Neural crest cell (in vitro differentiated cells): ENCODE measurements at regions not wholly inside any gene's neighbourhood (a gene's known extent, or its start where the extent isn't known, plus 50 kb on each side); places are given as distances from the start of the nearest gene placed in this dataset.

Source experiments
- DNase-seq: peaks from one replicate; pipeline ENCODE4 v3.0.0; 2021; ENCODE audit warnings: low read depth, mixed read lengths, low spot score
- H3K27ac Mint-ChIP-seq: one replicate; pipeline ENCODE4 v1.8.0; 2021; ENCODE audit warnings: mild to moderate bottlenecking, mixed read lengths; ENCODE audit not compliant: unreplicated experiment
- H3K27me3 Mint-ChIP-seq: 2 replicates; pipeline ENCODE4 v1.8.0; 2021; ENCODE audit warnings: low read depth, mild to moderate bottlenecking, mixed read lengths
- H3K36me3 Mint-ChIP-seq: 2 replicates; pipeline ENCODE4 v1.8.0; 2021; ENCODE audit warnings: low read depth, mild to moderate bottlenecking, mixed read lengths
- H3K4me1 Mint-ChIP-seq: 2 replicates; pipeline ENCODE4 v1.8.0; 2021; ENCODE audit warnings: mixed read lengths
- H3K4me3 Mint-ChIP-seq: one replicate; pipeline ENCODE4 v1.8.0; 2021; ENCODE audit warnings: mild to moderate bottlenecking, mixed read lengths
- H3K9me3 Mint-ChIP-seq: 2 replicates; pipeline ENCODE4 v1.8.0; 2021; ENCODE audit warnings: mixed read lengths
- TF ChIP-seq, protein P1 (sequence below): fragments of 200-600 bp; sonication (generic); conservative IDR thresholded peaks from 2 replicates; pipeline ENCODE4 v1.5.0; 2021; ENCODE audit warnings: antibody characterized with exemption, mild to moderate bottlenecking

DNA sequence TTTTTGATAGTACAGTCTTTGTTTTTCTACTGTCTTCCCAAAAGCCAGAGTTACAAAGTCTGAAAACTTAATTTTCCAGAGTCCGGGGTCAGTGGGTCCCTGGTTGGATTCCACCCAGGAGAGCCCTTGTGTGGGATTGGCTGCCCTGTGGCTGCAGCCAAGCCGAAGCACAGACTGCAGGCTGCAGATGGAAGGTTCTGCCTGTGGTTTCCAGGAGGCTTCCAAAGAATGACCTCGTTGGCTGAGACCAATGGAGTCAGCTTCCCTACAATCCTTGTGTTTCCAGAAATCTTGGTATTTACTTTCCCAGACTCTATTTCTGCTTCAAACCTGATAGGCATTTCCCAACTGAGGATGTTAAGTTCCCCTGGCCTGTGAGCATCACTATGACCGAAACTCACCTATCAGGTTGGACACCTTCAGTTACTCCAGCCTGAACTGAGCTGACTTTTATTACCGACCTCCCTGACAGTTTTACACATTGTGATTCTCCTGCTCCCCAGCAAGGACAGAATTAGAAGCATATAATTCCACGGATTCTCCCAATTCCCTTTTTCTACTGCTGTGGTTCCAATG, 117.5 kb upstream of the CCDC68 start:
- no peak overlapping the region for H3K4me3 Mint-ChIP-seq
- peaks cover 17% of the 10 kb centered on the region for H3K4me1 Mint-ChIP-seq
- H3K36me3 Mint-ChIP-seq: no peaks in the 10 kb centered on the region

DNA sequence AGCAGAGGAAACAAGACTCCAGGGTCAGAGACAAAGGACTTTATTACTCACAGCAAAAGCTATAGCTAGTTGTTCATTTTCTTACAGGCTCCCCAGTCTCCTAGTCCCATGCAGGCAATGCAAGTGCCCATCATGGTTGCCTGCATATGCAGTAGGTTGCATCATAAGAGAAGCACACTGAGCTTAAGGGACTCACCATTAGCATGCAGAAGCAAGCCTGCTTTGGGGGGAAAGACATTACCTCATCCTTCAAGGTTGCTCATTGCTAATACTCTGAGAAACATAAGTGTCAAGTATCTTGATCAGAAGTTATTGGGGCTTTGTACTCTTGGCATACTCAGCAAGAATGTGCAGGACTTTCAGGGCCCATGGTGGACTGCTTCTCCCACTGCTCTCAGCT, 114.6 kb upstream of the CCDC68 start:
- Mint-ChIP-seq H3K27ac (no peak overlapping the region), H3K4me3 (no peak overlapping the region), H3K9me3 (no peaks in the 10 kb centered on the region), H3K4me1 (peaks cover 12% of the 10 kb centered on the region), H3K27me3 (no peaks in the 10 kb centered on the region), H3K36me3 (no peaks in the 10 kb centered on the region)
- TF ChIP-seq, protein P1, sequence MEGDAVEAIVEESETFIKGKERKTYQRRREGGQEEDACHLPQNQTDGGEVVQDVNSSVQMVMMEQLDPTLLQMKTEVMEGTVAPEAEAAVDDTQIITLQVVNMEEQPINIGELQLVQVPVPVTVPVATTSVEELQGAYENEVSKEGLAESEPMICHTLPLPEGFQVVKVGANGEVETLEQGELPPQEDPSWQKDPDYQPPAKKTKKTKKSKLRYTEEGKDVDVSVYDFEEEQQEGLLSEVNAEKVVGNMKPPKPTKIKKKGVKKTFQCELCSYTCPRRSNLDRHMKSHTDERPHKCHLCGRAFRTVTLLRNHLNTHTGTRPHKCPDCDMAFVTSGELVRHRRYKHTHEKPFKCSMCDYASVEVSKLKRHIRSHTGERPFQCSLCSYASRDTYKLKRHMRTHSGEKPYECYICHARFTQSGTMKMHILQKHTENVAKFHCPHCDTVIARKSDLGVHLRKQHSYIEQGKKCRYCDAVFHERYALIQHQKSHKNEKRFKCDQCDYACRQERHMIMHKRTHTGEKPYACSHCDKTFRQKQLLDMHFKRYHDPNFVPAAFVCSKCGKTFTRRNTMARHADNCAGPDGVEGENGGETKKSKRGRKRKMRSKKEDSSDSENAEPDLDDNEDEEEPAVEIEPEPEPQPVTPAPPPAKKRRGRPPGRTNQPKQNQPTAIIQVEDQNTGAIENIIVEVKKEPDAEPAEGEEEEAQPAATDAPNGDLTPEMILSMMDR: no peak
- DNase-seq: no peak

More for the DNA sequence above, 117.5 kb upstream of the CCDC68 start:
- H3K9me3 Mint-ChIP-seq: no peaks in the 10 kb centered on the region
- DNase-seq: no peak
- no peaks in the 10 kb centered on the region for H3K27me3 Mint-ChIP-seq
- TF ChIP-seq, protein P1: no peak
- H3K27ac Mint-ChIP-seq: no peak overlapping the region

DNA sequence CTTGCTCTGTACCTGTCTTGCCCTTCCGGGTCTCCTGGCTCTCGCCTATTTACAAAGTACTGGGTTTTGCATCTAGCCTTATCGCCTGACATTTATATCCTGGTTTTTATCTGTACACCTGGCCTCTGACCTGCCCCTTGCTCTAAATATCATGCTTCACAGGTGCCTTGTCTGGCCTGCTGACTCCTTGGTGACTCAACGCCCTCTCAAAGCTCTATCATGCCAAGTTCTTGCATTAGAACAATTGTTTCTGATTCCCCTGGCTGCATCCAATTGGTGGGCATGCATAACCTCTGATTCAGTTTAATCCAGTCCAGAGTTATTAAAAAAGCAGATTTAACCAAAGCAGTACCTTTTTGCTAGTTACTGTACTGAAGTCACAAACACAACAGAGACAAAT, 113.9 kb upstream of the CCDC68 start:
- no peak for DNase-seq
- Mint-ChIP-seq H3K4me3 (no peak overlapping the region), H3K27me3 (no peaks in the 10 kb centered on the region), H3K27ac (no peak overlapping the region), H3K4me1 (peaks cover 7% of the 10 kb centered on the region), H3K9me3 (no peaks in the 10 kb centered on the region), H3K36me3 (no peaks in the 10 kb centered on the region)
- TF ChIP-seq, protein P1: no peak

DNA sequence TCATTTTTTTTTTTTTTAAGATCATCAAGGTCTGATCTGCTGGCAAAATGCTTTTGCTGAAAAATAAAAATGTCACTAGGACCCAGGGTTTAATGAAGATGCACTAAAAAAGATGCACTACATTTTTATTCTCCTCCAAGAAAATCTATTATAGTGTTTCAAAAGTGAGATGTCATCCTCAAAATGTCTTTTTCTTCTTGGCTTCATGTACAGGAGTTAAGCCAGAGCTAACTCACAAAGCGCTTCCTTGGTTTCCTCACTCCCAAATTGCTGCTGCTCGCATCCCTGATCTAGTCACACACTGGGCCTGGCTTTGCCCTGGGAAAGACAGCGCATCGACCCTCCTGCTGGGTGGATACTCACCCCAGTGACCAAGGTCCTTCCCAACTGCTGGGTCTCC, 113.4 kb upstream of the CCDC68 start:
- TF ChIP-seq, protein P1: no peak

DNA sequence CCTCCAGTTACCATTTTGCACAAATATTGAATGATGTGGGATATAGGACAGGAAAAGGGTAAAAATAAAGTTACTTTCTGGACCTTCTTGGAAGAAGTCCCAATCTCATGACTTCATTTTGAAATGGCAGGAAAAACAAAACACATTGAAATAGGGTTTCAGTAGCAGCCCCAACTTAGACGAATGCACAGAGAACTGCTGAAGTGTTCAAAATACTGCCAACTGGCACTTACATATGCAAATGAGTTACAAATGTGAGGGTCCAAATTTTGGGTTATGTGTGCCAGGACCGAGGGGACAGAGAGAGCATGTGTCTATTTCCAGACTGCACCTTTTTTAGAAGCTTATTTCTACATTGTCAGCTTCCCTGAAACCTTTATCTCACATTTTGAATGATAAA, 112.9 kb upstream of the CCDC68 start:
- Mint-ChIP-seq H3K36me3 (no peaks in the 10 kb centered on the region), H3K4me3 (no peak overlapping the region), H3K9me3 (no peaks in the 10 kb centered on the region), H3K4me1 (peaks cover 4% of the 10 kb centered on the region), H3K27ac (no peak overlapping the region), H3K27me3 (no peaks in the 10 kb centered on the region)
- TF ChIP-seq, protein P1: no peak
- no peak for DNase-seq

More for the DNA sequence above, 113.4 kb upstream of the CCDC68 start:
- Mint-ChIP-seq H3K9me3 (no peaks in the 10 kb centered on the region), H3K4me1 (peaks cover 8% of the 10 kb centered on the region), H3K4me3 (no peak overlapping the region), H3K36me3 (no peaks in the 10 kb centered on the region), H3K27ac (no peak overlapping the region), H3K27me3 (no peaks in the 10 kb centered on the region)
- no peak for DNase-seq
